HEK293 (cell line): ENCODE measurements at regions not wholly inside any gene's neighbourhood (a gene's known extent, or its start where the extent isn't known, plus 50 kb on each side); places are given as distances from the start of the nearest gene placed in this dataset.

ENCODE experiments used
- CTCF ChIA-PET: fragments of 350-600 bp; formaldehyde crosslinking; extraction: SDS; loops from one replicate; lab custom pipeline; 2021; ENCODE audit warnings: antibody characterized with exemption; lab: Yijun Ruan, JAX
- POLR2A ChIA-PET: fragments of 300-600 bp; formaldehyde crosslinking; extraction: SDS; loops from one replicate; lab custom pipeline; 2020; ENCODE audit warnings: antibody characterized with exemption, inconsistent platforms; lab: Yijun Ruan, JAX
- H3K27ac ChIP-seq: fragments of 200-500 bp; sonication (Bioruptor generic); 2 replicates; pipeline ENCODE4 v1.5.1; 2014; ENCODE audit warnings: low read depth, low read length, control low read depth, inconsistent platforms; ENCODE audit errors: extremely low read depth
- H3K36me3 ChIP-seq, 2 experiments: fragments of 200-500 bp in 1 of 2; sonication (Bioruptor generic) in 1 of 2; 1 replicate in 1 of 2; 2 replicates in 1 of 2; pipeline ENCODE4 v1.5.1; 2014 to 2017; ENCODE audit warnings: inconsistent platforms in 2 of 2, low read length in 2 of 2; ENCODE audit not compliant: control insufficient read depth in 2 of 2, insufficient read depth in 1 of 2
- H3K4me1 ChIP-seq: fragments of 200-500 bp; sonication (Bioruptor generic); 2 replicates; pipeline ENCODE4 v1.5.1; 2014; ENCODE audit warnings: mild to moderate bottlenecking, low read length, inconsistent platforms; ENCODE audit not compliant: control insufficient read depth, insufficient read depth
- H3K4me3 ChIP-seq: 2 replicates; pipeline ENCODE4 v1.5.1; 2011; ENCODE audit warnings: low read depth, mild to moderate bottlenecking, control low read depth, low read length, moderate library complexity
- H3K9me3 ChIP-seq: fragments of 200-500 bp; sonication (Bioruptor generic); 2 replicates; pipeline ENCODE4 v1.5.1; 2014; ENCODE audit warnings: low read depth, low read length, inconsistent platforms; ENCODE audit not compliant: control insufficient read depth, insufficient read depth
- GLIS2 ChIP-seq: fragments of 450-650 bp; formaldehyde crosslinking; IDR thresholded peaks from 2 replicates; pipeline ENCODE4 v1.5.1; 2016; ENCODE audit warnings: missing biosample characterization, missing genetic modification characterization
- KLF9 ChIP-seq: fragments of 450-650 bp; formaldehyde crosslinking; IDR thresholded peaks from 2 replicates; pipeline ENCODE4 v1.5.1; 2016; ENCODE audit warnings: missing biosample characterization, missing genetic modification characterization, low read depth
- PRDM1 ChIP-seq: fragments of 450-650 bp; formaldehyde crosslinking; IDR thresholded peaks from 2 replicates; pipeline ENCODE4; 2016; ENCODE audit warnings: missing biosample characterization, missing genetic modification characterization
- TCF7L2 ChIP-seq: IDR thresholded peaks from 2 replicates; pipeline ENCODE4 v1.6.1; 2011; ENCODE audit warnings: low read depth, mild to moderate bottlenecking, inconsistent platforms, low read length, moderate library complexity, borderline replicate concordance
- TRIM28 ChIP-seq: IDR thresholded peaks from 2 replicates; pipeline ENCODE4 v1.6.1; 2011; ENCODE audit warnings: low read length, control low read depth, borderline replicate concordance
- ZBTB17 ChIP-seq: fragments of 450-650 bp; formaldehyde crosslinking; IDR thresholded peaks from 2 replicates; pipeline ENCODE4 v1.5.1; 2016; ENCODE audit warnings: missing biosample characterization, missing genetic modification characterization
- ZFP69B ChIP-seq: fragments of 450-650 bp; formaldehyde crosslinking; IDR thresholded peaks from 2 replicates; pipeline ENCODE4 v1.5.1; 2016; ENCODE audit warnings: missing biosample characterization, missing genetic modification characterization
- ZNF426 ChIP-seq: fragments of 450-650 bp; formaldehyde crosslinking; IDR thresholded peaks from 2 replicates; pipeline ENCODE4 v1.5.1; 2017; ENCODE audit warnings: missing biosample characterization, missing genetic modification characterization, mild to moderate bottlenecking, inconsistent platforms, moderate library complexity
- ZNF521 ChIP-seq: fragments of 450-650 bp; formaldehyde crosslinking; IDR thresholded peaks from 2 replicates; pipeline ENCODE4 v1.5.1; 2017; ENCODE audit warnings: missing biosample characterization, mild to moderate bottlenecking, missing genetic modification characterization
- ZNF560 ChIP-seq: fragments of 450-650 bp; formaldehyde crosslinking; IDR thresholded peaks from 2 replicates; pipeline ENCODE4 v1.5.1; 2017; ENCODE audit warnings: missing biosample characterization, missing genetic modification characterization, borderline replicate concordance
- ZNF629 ChIP-seq: fragments of 450-650 bp; formaldehyde crosslinking; IDR thresholded peaks from 2 replicates; pipeline ENCODE4 v1.5.1; 2017; ENCODE audit warnings: missing biosample characterization, missing genetic modification characterization
- ZNF843 ChIP-seq: fragments of 450-650 bp; formaldehyde crosslinking; IDR thresholded peaks from 2 replicates; pipeline ENCODE4 v1.5.1; 2016; ENCODE audit warnings: missing biosample characterization, missing genetic modification characterization
- ZSCAN23 ChIP-seq: fragments of 450-650 bp; formaldehyde crosslinking; IDR thresholded peaks from 2 replicates; pipeline ENCODE4 v1.5.1; 2016; ENCODE audit warnings: missing biosample characterization, missing genetic modification characterization
- TF ChIP-seq, protein P1 (sequence below): fragments of 450-650 bp; formaldehyde crosslinking; IDR thresholded peaks from 2 replicates; pipeline ENCODE4 v1.5.1; 2016; ENCODE audit warnings: missing biosample characterization, missing genetic modification characterization
- TF ChIP-seq, protein P2 (sequence below): fragments of 450-650 bp; formaldehyde crosslinking; IDR thresholded peaks from 2 replicates; pipeline ENCODE4 v1.5.1; 2016; ENCODE audit warnings: missing biosample characterization, missing genetic modification characterization

DNA sequence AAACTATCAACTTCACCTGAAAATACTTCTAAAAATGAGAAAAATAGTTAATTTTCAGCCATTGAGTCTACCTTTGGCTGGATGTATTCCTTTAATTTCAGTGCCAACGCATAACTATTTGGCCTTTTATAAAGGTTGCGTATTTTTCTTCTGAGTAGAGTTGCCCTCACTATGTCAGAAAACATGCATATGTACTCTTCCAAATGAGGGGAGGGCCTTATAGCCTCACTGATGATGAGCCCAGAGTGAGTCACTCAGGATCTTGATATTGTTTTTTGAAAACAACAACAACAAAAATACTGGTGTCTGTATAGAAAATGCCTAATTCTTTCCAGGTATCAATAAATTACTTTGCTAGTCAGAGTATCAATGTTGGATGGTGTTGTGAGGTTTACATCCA is 349.3 kb downstream of the FBXO8 start:
- ChIA-PET POLR2A (no interaction called here), CTCF (no interaction called here)
- Histone ChIP-seq H3K27ac (no peak overlapping the region), H3K9me3 (no peaks in the 10 kb centered on the region), H3K36me3 (no peaks in the 10 kb centered on the region), H3K4me1 (peaks cover 15% of the 10 kb centered on the region), H3K4me3 (no peak overlapping the region)
- no peak for TF ChIP-seq ZNF521
- TF ChIP-seq ZNF560 = no peak
- TF ChIP-seq, protein P1, sequence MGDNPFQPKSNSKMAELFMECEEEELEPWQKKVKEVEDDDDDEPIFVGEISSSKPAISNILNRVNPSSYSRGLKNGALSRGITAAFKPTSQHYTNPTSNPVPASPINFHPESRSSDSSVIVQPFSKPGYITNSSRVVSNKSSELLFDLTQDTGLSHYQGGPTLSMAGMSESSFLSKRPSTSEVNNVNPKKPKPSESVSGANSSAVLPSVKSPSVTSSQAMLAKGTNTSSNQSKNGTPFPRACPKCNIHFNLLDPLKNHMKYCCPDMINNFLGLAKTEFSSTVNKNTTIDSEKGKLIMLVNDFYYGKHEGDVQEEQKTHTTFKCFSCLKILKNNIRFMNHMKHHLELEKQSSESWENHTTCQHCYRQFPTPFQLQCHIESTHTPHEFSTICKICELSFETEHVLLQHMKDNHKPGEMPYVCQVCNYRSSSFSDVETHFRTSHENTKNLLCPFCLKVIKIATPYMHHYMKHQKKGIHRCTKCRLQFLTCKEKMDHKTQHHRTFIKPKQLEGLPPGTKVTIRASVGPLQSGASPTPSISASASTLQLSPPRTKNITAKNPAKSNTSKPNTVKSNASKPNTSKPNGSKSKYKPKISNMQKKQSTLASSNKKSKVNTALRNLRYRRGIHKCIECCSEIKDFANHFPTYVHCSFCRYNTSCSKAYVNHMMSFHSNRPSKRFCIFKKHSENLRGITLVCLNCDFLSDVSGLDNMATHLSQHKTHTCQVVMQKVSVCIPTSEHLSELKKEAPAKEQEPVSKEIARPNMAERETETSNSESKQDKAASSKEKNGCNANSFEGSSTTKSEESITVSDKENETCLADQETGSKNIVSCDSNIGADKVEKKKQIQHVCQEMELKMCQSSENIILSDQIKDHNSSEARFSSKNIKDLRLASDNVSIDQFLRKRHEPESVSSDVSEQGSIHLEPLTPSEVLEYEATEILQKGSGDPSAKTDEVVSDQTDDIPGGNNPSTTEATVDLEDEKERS = no peak
- no peak for TF ChIP-seq GLIS2 (tag by site-specific recombination)
- no peak for TF ChIP-seq ZFP69B (tag by site-specific recombination)
- no peak for TF ChIP-seq ZBTB17 (tag by site-specific recombination)
- TF ChIP-seq ZNF426 (tag by site-specific recombination) = no peak

DNA sequence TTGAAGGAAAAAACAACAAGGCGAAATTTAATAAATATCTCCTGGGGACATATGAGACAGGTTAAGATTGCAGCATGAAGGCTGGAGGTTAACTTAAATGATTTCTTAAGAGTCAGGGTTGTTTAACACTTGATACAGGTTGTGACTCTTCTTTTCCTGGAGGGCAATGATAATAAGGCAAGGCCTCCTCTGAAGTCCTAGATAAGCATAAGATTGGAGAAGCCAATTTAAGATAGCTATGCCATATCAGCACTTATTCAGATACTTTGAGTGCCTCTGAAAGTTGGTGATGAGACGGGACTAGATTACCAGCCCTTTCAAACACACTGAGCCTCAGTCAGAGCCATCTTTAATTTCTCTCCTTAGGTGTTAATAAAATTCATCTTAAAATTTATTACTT is 350.8 kb downstream of the FBXO8 start:
- H3K4me1 ChIP-seq = peaks cover 15% of the 10 kb centered on the region
- H3K36me3 ChIP-seq = no peaks in the 10 kb centered on the region
- ChIA-PET CTCF (no interaction called here), POLR2A (no interaction called here)
- no peak for TF ChIP-seq ZNF629
- no peak for TF ChIP-seq ZSCAN23 (tag by site-specific recombination)
- no peak for TF ChIP-seq PRDM1 (tag by site-specific recombination)
- TF ChIP-seq ZNF843 (tag by site-specific recombination) = no peak
- TF ChIP-seq, protein P2, sequence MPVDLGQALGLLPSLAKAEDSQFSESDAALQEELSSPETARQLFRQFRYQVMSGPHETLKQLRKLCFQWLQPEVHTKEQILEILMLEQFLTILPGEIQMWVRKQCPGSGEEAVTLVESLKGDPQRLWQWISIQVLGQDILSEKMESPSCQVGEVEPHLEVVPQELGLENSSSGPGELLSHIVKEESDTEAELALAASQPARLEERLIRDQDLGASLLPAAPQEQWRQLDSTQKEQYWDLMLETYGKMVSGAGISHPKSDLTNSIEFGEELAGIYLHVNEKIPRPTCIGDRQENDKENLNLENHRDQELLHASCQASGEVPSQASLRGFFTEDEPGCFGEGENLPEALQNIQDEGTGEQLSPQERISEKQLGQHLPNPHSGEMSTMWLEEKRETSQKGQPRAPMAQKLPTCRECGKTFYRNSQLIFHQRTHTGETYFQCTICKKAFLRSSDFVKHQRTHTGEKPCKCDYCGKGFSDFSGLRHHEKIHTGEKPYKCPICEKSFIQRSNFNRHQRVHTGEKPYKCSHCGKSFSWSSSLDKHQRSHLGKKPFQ = no peak
- TF ChIP-seq, all 188 proteins: peak for 0
- Histone ChIP-seq H3K9me3 (no peaks in the 10 kb centered on the region), H3K27ac (no peak overlapping the region), H3K4me3 (no peak overlapping the region)

DNA sequence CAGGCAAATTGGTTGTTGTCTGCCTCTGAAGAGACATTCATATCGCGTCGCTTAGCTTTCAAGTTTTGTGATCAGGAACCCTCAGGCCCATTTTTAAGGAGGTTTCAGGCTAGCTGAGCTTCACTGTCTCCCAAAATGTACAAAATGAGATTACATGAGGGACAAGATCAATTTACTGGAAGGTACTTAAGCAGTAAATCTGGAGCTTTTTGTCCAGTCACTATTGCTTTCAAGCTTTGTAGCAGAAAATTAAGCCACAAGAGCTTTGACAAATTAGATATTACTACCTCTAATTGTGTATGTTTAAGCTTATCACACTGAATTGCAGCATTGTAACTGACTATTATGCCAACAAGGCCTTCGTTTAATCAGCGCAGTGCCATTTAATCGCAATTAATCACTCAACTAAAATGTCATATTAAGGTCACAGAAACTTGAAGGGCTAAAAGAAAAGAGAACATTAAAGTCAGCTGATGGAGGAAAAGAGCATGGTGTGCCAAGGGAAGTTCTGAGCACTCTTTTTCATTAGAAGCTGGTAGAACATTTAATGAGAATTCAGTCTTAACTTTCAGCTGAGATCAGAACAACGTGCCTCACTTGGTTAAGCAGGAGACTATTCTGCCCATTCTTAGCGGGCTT is 353.0 kb downstream of the FBXO8 start:
- Histone ChIP-seq H3K4me3 (no peak overlapping the region), H3K4me1 (peaks cover 3% of the 10 kb centered on the region), H3K9me3 (no peaks in the 10 kb centered on the region), H3K36me3 (no peaks in the 10 kb centered on the region), H3K27ac (no peak overlapping the region)
- CTCF ChIA-PET = interaction anchor here (0.6 to 1.1 kb wide), 6 partner anchors 10 to 784 kb away, joined by 3 to 4 read pairs (median 3); no protein-coding TSS in a partner anchor
- POLR2A ChIA-PET = no interaction called here
- TF ChIP-seq TRIM28 = 0 out of 2 replicates have a peak, but pooled peaks have one; percentile 17
- peak; percentile 46 for TF ChIP-seq TCF7L2
- no peak for TF ChIP-seq KLF9 (tag by site-specific recombination)
